NCI-H524 treated with DMSO at 0.1 percent for 48 hours (cell line): ENCODE measurements at regions not wholly inside any gene's neighbourhood (a gene's known extent, or its start where the extent isn't known, plus 50 kb on each side); places are given as distances from the start of the nearest gene placed in this dataset.
"Not testable (repeated sequence)": the region's sequence is repeated elsewhere in the genome, so short reads cannot be mapped to it uniquely, and the experiment has no call there.

Experiments used
- DNase-seq: peaks from one replicate; lab custom pipeline; 2025; lab: John Stamatoyannopoulos, UW

DNA sequence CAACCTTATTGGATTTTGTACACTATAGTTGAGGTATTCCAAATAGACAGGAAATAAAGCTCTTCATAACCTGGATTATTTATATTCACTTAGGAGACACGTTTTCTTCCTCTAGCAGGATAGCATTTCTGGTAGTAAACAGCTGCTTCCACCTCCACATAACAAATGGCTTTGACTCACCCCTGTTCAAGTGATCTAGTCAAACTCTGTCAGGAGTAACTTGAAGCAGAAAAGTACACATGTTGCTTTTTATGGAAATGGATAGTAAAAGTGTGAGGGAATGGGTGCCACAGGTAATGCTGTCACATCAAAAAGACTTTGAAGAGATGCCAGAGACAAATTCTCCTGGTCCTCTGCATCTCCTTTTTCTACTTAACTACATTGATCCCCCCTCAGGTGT, 258.7 kb upstream of the SLC7A11 start:
- no peak for DNase-seq

DNA sequence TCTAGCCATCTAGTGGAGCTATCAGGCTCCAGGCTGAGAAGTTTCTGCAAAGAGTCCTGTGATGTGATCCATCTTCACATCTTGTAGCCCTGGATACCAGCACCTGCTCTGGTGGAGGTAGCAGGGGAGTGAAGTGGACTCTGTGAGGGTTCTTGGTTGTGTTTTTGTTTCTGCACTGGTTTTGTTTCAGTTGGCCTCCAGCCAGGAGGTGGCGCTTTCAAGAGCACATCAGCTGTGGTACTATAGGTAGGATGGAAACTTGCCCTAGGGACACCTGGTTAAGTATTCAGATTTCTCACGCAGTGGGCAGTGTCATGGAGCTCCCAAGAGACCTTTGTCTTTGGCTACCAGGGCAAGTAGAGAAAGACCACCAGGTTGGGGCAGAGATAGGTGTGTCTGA, 257.5 kb upstream of the SLC7A11 start:
- no peak for DNase-seq

DNA sequence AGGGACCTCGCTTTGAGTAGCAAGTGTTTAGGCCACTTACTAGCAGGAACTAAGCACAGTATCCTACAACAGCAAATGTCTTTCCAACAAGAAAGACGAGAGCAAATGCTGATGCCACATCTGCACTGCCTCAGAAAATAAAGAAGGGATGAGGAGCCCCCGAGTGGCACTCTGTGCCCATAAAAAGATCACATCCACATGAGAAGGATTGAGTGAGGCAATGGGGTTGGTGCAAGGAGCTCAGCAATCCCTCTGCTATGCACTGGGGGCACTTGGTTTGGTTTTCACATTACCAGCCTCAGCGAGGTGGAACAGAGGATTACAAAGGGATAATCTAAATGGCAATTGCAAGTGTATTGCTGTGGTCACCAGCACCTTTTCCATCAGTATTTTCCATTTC, 252.8 kb upstream of the SLC7A11 start:
- no peak for DNase-seq

DNA sequence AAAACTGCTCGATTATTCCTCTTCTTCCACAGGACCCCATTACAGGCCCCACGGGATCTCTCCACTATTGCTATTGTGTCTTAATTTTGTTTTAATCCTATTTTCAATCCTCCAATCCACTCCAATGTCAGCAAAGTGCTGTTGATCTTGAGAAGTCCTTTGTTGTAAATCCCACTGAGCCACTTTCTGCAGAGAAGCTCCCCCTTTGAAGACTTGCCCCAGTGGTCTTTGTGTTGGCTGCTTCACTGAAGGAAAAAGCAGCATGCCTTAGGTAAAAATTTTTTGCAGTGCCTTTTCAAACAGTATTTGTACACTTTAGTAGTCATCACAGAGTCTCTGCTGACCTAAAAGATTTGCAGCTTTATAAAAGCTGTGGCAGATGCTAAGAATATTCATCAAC, 252.0 kb upstream of the SLC7A11 start:
- DNase-seq = no peak

DNA sequence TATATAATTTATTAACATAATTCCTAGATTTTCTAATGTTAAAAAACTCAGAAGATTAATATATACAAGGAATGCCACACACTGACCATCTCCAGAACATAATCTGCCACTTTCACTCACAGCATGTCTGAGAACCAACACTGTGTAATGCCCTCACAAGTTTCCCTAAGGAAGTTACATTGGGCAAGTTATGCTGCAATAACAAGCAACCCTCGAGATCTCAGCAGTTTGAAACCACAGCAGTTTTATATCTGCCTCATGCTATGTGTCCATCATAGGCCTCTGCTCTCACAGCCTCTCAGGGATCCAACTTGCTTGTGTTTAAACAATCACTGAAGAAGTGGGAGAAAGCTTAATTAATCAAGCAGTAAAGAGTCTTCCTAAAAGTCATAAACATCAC, 250.0 kb upstream of the SLC7A11 start:
- no peak for DNase-seq

DNA sequence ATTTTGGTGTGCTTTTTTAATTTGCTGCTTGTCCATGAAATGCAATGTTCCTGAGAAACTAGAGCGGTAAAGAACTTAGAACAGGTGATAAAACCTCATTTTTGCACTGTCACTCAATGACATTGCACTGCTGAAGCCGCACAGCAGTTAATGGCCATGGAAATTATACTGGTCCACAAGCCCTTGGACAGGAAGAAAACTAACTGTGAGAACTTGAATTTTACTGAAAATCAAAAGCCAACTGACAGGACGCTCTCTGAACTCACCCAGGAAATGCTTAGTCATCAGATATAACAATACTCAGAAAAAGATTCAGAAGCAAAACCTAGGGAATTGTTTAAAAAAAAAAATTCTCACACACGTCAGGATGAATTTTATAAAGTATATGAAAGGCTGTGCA, 246.4 kb upstream of the SLC7A11 start:
- no peak for DNase-seq

DNA sequence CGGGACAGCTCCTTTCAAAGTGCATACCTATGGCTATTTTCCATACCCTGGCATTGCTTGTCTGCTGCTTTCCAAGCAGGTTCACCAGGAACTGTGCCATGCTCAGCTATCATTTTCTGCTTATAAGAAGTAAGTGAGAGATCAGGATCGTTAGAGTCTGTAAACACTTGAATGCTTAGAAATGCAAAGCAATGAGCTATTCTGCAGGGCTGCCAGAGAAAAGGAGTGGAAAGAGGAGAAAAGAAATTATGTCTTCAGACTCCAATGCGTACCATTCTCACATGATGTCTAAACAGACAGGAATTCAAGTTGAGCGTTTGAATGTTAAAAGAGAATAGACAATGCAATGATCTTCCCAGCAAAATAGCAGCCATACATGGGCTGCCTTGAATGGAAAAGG, 245.5 kb upstream of the SLC7A11 start:
- no peak for DNase-seq

DNA sequence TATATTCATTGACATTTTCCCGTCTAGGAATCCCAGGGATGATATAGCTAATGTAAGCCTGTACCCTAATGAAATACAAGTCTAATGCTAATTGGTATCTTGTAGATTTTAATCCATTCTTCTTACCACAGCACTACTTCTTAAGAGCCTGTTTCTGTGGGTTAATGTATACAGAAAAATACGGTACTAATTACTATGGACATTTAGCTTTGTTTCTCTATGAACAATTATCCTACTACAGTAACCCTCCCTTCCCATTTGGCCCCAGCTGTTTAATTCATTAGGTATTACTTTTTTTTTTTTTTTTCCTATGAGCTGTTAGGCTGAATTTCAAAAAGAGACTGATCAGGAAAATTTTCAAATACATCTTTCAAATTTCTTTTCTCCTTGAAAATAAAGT, 245.1 kb upstream of the SLC7A11 start:
- no peak for DNase-seq

DNA sequence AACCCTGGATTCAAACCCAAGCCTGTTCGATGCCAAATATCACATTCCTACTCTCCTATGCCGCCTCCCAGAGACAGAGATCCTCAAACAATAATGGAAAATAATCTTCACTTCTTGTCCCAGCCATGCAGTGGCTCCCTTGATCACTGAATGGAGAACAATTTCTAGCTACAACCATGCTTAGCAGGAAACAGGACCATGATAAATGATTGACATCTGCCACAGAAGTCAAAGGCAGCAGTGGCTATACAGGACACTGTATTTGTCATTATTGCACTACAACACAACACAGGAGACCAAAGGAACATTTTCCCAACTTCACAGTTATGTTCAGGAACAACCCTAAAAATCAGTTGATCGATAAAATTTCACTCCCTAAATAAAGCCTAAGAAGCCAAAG, 243.3 kb upstream of the SLC7A11 start:
- DNase-seq = no peak

DNA sequence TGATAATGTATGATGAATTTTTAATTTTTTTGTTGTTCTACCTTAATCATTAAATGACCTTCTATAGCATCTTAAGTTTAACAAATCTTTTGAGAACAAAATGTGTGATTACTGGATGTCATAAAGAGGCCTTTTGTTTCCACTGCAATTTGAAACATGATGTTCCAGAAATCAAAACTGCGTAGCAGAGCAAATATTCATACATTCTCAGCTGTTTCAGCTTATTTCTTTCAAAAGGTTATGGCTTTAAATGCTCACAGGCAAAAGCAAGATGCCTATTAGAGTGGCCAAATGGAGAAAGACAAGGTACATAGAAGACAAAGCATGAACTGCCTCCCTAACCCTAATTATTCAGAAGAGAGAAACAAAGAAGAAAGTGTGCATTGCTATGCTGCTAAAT, 233.0 kb upstream of the SLC7A11 start:
- no peak for DNase-seq

DNA sequence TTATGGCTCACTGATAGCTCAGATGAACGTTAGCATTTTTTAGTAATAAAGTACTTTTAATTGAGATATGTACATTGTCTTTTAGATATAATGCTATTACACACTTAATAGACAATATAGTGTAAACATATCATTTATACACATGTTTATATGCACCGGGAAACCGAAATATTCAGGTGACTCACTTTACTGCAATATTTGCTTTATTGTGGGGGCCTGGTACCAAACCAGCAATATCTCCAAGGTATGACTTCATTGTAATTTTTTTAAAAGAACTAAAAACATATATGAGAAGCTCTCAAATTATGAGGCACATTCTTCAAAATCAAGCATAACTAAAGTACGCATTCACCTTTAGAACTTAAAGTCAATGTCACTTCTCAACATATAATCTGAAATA, 231.2 kb upstream of the SLC7A11 start:
- DNase-seq = no peak

DNA sequence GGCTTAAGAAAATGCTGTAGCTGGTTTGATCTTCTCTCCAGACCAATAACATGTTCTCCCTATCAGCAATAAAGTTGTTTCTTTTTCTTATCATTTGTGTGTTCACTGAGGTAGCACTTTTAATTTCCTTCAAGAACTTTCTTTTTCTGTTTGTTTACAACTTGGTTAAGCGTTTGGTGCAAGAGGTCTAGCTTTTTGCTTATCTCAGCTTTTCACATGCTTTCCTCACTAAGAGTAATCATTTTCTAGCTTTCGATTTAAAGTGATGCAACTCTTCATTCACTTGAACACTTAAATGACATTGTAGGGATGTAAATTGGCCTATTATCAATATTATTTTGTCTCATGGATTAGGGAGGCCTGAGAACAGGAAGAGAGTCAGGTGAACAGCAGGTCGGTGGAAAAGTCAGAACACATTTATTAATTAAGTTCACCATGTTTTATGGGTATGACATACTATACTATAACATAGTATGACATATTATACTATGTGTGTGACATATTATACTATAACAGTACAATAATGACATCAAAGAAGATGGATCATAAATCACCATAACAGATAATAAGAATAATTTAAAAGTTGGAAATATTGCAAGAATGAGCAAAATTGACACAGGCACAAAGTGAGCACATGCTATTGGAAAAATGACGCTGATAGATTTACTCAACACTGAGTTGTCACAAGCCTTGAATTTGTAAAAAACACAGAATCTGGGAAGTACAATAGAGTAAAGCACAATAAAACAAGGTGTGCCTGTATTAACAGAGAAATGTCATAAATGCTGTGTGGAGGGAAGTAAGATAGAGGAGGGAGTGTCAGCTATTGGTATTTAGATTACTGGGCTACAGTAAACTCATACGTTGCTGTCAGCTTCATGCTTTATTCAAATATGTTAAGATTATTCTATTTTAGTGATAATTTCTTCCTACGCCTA, 218.6 kb upstream of the SLC7A11 start:
- no peak for DNase-seq

DNA sequence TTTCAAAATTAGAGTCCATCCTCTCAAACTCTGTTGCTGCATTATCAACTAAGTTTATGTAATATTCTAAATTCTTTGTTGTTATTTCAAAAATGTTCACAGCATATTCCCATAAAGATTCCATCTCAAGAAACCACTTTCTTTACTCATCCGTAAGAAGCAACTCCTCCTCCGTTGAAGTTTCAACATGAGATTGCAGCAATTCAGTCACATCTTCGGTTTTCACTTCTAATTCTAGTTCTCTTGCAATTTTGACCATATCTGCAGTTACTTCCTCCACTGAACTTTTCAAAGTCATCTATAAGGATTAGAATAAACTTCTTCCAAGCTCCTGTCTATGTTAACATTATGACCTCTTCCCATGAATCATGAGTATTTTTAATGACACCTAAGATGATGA, 216.6 kb upstream of the SLC7A11 start:
- no peak for DNase-seq

DNA sequence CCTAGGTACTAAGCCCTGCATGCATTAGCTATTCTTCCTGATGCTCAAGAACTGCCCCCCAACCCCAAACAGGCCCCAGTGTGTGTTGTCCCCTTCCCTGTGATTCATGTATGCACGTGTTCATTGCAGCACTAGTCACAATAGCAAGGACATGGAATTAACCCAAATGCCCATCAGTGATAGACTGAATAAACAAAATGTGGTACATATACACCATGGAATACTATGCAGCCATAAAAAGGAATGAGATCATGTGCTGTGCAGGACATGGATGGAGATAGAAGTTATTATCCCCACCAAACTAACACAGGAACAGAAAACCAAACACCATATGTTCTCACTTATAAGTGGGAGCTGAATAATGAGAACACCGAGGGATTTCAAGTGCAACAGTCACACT, 214.2 kb upstream of the SLC7A11 start:
- not testable (repeated sequence) for DNase-seq

DNA sequence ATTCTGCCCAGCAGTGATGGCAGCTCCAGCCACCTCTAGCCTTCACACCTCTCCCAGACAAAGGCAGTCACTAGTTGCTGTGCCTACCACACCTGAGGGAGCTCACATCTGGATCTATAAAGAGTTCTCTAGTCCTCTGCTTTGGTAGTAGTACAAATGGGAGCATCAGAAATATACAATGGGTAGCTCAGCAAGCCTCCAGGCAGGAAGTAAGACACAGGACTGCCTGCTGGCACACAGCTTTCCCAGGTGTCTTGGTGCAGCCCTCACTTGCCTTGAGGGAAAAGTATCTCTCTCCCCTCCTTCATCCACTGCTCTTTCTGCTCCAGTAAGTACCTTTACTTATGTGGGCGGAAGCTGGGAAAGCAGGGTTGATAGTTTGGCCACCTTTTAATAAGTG, 212.9 kb upstream of the SLC7A11 start:
- DNase-seq = no peak

DNA sequence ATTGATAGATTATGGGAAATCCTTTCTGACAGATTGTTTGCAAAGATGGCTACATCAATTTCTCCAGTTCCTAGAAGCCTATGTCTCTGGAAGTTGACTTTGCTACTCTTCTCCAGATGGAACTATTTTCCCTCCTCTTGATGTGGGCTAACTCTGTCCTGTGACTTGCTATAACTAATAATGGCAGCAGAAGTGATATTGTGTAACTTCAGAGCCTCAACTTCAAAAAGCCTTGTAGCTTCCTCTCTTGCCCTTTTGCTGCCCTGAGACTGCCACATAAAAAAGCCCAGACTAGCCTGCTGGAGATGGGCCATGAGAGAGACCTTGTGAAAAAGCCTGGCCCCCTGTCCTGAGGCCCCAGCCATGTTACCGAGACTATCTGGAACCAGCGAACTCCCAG, 210.7 kb upstream of the SLC7A11 start:
- DNase-seq = no peak

DNA sequence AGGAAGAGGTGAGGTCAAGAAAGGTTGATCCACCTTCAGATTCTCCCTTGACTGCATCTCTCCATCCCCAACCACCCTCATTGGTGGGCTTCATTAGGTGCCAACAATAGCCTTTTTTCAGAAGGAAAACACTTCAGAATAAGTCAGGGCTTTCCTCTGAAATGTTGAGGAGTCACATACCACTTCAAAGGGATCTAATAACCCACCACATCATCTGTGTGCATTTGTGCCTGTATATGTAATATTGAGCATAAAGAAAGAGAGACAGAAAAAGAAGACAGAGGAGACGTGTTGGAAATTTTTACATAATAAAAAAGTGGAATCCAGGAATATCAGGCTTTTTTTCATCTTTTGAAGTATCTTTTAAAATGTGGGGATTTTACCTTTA, 209.1 kb upstream of the SLC7A11 start:
- DNase-seq = no peak

DNA sequence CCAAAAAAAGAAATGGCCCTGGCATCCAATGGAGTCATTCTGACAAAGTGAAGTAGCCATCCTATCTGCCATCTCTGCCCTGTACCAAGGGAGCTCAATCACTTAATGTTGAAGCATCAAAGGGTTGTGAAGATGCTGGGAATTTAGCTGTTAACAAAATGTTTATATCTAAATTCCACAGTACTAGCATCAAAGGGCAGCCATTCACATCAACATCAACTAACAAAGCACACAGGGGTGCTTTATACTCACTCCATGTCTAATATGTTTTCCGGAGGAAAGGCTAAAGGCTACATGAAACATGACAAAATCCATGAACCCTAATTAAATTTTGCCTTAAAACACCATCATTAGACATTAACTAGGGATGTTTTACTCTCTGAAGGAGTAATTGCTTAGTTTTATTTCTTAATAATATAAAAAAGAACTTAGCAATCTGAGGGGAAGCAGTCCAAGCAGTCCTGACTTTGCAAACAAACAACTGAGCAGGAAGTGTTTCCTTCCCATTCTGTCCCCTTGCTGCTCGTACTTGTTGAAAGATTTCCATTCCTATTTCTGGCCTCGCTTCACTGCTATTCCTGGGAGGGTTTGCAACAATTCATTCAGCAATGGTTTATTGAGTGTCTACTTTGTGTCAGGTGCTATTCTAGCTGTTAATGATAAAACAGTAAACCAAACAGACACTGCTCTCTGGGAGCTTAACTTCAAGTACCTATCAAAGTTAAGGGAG, 208.6 kb upstream of the SLC7A11 start:
- DNase-seq = no peak

DNA sequence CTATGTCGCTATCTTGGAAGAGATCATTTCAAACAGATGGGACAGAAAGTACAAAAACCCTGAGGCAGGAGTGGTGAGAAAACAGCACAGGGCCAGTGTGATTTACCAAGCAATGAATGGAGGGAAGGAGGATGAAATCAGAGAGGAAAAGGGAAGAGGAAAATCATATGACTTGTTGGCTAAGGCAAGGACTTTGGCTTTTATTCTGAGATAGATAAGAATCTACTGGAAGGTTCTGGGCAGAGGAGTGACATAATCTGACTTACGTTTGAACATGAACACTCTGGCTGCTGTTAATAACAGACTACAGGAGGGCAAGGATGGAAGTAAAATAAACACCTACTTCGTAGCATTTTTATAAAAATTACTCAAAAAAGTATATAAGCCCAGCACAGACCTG, 207.8 kb upstream of the SLC7A11 start:
- no peak for DNase-seq

DNA sequence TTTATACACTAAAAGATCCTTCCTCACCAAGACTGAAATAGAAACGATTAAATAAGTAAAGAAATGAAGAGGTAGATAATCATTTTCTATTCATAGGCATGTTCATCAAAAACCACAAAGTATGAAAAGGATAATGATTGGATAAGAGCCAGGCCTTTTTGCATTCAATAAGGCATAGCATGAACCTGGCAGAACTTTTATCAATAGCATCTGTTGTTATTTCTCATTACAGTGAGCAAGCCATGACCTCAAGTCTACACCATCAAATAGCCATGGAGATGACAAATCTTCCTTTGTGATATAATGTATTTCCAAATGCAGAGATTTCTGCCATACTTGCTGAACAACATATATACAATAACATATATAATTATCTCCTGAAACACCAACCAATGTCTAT, 206.0 kb upstream of the SLC7A11 start:
- no peak for DNase-seq

DNA sequence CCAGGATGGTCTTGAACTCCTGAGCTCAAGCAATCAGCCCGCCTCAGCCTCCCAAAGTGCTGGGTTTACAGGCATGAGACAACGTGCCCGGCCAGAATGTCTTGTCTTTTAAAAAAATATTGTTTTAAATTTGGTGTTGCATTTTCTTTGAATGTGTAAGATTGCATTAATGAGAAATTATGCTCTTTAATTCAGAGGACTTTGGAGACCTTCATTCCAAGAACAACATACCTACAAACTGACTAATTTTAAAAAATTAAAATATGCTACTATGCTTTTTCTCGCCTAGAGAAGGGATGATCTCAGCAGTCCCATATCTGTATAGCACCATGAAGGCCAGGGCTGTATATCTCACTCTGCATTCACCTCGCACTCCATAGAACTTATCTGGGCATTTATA, 204.3 kb upstream of the SLC7A11 start:
- DNase-seq = no peak

DNA sequence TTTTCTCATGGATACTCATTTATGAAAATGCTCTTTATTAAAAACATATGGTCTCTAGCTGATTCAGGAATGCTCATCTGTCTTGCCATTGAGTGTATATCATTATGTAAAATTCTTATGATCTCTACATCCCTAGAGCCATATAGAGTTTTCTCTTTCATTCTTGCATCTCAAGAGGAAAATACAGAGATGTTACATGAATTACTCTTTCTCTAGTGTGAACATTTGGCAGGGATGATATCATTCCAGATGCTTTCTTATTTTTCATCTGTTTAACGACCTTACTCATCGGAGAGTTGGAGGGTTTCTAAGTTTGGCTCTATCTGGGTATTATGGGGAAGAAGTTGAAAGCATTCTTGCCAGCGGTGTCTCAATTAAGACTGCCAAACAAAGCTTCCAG, 202.9 kb upstream of the SLC7A11 start:
- no peak for DNase-seq

DNA sequence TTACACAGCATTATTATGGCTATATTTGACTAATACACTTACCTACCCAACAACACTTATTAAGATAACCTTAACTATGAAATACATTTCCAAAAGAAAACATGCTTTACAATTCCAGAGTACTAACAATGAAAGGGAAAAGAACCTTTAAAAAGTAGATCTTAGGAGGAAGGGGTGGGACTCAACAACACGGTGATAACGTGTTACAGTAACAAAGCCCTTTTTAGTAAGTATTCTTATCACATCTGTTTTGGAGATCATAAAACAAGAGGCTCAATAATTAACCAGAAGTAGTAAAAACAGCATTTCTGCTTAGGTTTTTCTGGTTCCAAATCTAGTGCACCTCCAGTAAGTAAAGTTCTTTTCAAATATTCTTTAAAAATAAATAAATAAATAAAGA, 202.1 kb upstream of the SLC7A11 start:
- DNase-seq = no peak

DNA sequence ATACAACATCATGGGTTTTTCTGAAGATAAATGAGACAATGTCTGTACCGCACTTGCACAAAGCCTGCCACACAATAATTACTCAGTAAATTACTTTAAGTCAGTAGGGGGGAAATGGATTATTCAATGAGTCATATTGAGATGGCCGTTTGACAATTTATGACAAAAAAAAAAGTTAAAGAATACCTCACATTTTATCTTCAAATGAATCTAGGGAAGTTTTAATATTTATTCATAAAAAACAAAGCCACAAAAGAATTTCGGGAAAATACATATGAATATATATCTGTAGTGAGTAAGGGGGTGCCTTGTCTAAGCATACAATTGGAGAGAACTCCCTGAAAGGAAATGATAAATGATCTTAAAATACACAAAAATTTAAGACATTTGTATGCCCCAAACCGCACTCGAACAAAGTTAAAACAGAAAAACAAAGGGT, 197.0 kb upstream of the SLC7A11 start:
- DNase-seq = no peak
